NB4 (cell line): ENCODE measurements at regions not wholly inside any gene's neighbourhood (a gene's known extent, or its start where the extent isn't known, plus 50 kb on each side); places are given as distances from the start of the nearest gene placed in this dataset.

Experiments used
- CTCF ChIP-seq: IDR thresholded peaks from one replicate; pipeline ENCODE4 v1.5.1; 2012; ENCODE audit warnings: low read depth, low read length
- POLR2A ChIP-seq: IDR thresholded peaks from 2 replicates; pipeline ENCODE4 v1.6.1; 2011; ENCODE audit warnings: mild to moderate bottlenecking; ENCODE audit not compliant: insufficient read length; ENCODE audit errors: extremely low read depth

GRCh38 chr16:87163637-87164036 lies 153.6 kb downstream of the C16orf95 start:
- no peak for TF ChIP-seq POLR2A
- TF ChIP-seq CTCF, result no peak
